HL-60 (cell line): ENCODE measurements at regions not wholly inside any gene's neighbourhood (a gene's known extent, or its start where the extent isn't known, plus 50 kb on each side); places are given as distances from the start of the nearest gene placed in this dataset.

ENCODE experiments used
- CTCF ChIP-seq: IDR thresholded peaks from one replicate; pipeline ENCODE4 v1.5.1; 2011; ENCODE audit warnings: low read length, control low read depth, inconsistent platforms; ENCODE audit not compliant: insufficient read depth
- POLR2AphosphoS5 ChIP-seq: IDR thresholded peaks from 2 replicates; pipeline ENCODE4 v1.6.1; 2012; ENCODE audit warnings: low read depth
- REST ChIP-seq: IDR thresholded peaks from 2 replicates; pipeline ENCODE4 v1.6.1; 2012; ENCODE audit warnings: low read depth; ENCODE audit not compliant: insufficient replicate concordance

GRCh38 chr5:87589587-87589986, 176.9 kb upstream of the CCNH start:
- TF ChIP-seq CTCF (no peak), POLR2AphosphoS5 (no peak), REST (no peak)
